DMS114 treated with DMSO at 0.1 percent for 48 hours (cell line): ENCODE measurements at regions not wholly inside any gene's neighbourhood (a gene's known extent, or its start where the extent isn't known, plus 50 kb on each side); places are given as distances from the start of the nearest gene placed in this dataset.

ENCODE experiments used
- DNase-seq: peaks from one replicate; lab custom pipeline; 2025; ENCODE audit not compliant: unreplicated experiment; lab: John Stamatoyannopoulos, UW

- no peak for DNase-seq
Measured at GRCh38 chr16:9546438-9546786, 455.0 kb downstream of the HAPSTR1 start.

- DNase-seq: no peak
Measured at GRCh38 chr16:9549487-9549886, 458.0 kb downstream of the HAPSTR1 start.

GRCh38 chr16:9555051-9555450 is 463.6 kb downstream of the HAPSTR1 start:
- DNase-seq: no peak

DNA sequence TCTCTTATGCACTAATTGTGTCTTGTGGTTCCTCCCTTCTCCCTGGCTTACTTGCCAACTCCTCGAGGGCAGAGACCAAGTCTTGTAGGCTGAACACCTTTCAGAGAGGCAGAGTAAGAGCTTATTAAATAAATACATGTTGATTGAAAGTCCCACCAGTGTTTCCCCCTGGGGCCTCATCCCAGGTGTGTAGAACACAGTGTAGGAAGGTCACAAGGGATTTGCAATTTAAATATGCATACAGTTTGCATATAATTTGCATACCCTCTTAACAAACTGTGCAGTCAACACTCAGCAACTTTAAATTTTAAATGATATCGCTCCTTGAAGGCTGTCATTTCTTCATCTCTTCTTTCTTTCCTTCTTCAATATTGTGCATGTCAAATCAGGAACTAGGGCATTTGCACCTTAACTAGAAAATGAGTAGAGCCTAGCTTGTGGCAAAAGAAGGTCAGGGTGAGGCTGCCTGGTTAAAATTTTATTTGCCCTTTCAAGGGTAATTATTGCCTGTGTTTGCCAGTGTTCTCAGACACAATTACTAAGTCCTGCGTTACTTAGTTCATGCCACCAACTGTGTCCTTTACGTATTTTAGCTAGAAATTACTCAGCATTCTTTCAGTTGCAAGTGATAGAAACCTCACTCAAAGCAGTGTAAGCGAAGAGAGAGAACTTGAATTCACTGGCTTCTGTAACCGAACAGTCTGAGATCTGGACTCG is 465.7 kb downstream of the HAPSTR1 start:
- no peak for DNase-seq

DNA sequence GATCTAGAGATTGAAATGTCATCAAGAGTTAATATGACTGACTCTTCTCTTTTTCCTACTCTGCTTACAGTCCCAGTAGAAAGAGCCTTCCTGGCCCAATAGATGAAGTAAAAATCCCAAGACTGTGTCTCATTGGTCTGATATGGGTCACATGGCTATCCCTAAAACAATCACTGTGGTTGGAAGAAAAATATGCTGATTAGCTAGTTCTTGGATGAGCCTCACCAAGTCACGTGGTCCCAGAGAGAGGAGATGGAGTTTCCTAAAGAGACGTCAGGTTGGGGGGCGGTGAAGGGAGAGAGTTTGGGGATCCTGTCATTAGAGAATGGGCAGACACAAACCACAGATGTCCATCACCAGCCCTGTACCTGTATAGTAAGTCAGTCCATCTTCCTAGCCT is 466.3 kb downstream of the HAPSTR1 start:
- DNase-seq: no peak

DNA sequence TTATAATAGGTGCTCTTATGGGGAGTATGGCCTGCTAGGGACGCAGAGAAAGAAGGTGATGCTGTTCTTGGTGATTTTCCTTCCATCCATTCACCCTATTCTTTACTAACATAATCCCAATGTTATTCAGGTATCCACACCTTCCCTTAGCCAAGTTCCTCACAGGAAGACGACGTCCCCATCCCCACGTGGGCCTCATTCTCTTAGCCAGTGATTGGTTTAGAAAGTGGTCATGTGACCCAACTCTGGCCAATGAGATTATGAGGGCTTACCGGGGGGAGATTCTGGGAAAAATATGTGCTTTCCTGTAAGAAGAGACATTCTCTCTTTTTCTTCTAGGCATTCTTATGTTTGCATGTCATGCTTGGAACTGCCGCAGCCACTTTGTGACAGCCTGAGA is 474.7 kb downstream of the HAPSTR1 start:
- DNase-seq: no peak

- no peak for DNase-seq
Measured at GRCh38 chr16:9567666-9568065, 476.2 kb downstream of the HAPSTR1 start.

- no peak for DNase-seq
Measured at GRCh38 chr16:9568261-9568660, 476.8 kb downstream of the HAPSTR1 start.

- DNase-seq: no peak
Measured at GRCh38 chr16:9570521-9570920, 479.1 kb downstream of the HAPSTR1 start.

DNA sequence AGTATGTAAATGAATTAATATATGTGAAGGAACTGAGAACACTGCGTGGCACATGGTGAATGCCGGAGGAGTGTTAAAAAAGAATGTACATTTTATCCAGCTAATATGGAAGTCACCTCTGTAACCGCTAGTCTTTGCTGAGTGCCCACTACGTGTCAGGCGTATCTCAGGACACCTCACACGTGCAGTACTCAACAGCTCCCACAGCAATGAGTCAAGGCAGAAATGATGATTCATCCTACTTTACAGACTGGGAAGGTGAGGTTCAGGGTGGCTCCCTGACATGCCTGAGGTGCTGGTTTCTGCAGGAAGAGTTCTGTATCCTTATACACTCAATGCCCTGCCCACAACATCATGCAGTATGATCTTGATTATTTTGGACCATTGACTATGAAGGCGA is 487.0 kb downstream of the HAPSTR1 start:
- DNase-seq: no peak

DNA sequence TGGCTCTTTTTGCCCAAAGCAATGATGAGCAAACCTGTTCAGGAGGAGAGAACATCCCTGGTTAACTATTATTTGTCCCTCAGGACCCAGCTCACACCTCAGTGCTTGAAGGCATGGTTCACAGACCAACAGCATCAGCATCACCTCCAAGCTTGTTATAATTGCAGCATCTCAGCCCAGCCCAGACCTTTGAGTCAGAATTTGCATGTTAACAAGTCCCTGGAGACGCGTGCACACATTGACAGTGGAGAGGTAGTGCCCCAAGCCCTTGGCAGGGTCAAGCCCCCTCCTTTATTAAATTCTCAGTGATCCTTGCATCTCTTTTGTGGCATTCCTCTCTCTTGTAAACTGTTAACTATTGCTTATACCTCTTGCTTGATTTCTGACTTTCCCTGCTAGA is 488.6 kb downstream of the HAPSTR1 start:
- no peak for DNase-seq

DNA sequence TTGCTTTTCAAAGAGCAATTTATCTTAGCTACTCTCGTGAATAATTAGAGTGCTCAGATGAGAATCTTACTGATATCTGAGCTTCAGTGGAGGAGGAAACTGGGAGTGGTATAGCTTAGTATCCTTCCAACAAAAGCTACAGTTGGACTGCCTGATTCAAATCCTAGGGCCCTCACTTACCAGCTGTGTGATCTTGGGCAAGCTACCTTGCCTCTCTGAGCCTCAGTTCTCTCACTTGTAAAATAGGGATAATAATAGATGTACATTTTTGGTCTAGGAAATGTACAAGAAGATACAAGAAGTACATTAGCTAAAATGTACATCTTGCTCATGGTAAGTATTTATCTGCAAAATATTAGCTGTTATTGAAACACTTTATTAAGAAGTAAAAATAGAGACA is 502.0 kb downstream of the HAPSTR1 start:
- no peak for DNase-seq

DNA sequence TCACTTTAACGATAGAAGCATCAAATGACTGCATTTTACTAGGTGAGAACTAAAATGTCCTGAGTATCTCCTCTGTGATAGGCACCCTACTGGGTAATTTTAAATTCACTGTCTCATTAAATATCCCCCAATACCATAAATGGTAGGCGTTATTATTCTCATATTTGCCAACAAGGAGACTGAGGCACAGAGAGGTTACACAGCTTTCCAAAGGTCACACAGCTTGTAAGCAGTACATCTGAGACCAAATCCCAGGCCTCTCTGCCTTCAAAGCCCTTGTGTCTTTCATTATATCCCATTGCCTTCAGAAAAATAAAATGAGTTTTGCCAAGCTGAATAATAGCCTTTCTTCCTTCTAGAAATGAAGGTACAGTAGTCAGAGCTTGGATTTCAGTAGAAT is 502.6 kb downstream of the HAPSTR1 start:
- DNase-seq: no peak

DNA sequence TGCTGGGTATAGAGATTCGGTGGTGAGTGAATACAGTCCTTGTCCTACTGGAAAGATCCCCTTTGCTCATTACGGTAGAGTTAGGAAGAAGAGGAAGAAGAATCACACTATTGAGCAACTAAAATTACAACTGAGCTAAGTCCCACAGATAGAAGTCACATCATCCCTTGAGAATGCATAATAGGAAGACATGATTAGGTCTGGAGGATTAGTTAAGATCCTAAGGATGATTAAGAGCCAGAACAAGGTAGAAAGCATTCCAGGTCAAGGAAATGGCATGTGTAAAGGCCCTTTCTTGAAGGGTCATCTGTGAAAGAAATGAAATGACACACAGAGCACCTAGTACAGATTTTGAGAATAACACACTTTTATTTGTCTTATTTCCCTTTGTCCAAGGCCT is 503.5 kb downstream of the HAPSTR1 start:
- DNase-seq: no peak

- no peak for DNase-seq
Measured at GRCh38 chr16:9595393-9595792, 503.9 kb downstream of the HAPSTR1 start.

DNA sequence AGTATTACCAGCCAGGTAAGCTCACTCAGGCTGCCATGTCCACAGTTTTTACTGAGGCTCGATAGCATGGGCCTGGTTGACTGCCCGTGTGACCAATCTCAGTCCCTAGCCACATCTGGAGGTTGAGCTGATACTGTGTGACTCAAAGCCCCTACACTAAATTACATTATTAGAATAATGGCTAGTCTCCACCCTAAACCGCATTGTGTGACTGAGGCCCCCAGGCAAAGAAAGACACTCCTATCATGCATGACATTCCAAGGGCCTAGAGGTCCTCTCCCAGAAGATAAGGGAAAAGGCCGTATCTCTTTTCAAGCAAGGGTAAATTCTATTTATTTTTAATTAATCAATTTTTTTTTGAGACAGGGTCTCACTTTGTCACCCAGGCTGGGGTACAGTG is 505.3 kb downstream of the HAPSTR1 start:
- DNase-seq: no peak

DNA sequence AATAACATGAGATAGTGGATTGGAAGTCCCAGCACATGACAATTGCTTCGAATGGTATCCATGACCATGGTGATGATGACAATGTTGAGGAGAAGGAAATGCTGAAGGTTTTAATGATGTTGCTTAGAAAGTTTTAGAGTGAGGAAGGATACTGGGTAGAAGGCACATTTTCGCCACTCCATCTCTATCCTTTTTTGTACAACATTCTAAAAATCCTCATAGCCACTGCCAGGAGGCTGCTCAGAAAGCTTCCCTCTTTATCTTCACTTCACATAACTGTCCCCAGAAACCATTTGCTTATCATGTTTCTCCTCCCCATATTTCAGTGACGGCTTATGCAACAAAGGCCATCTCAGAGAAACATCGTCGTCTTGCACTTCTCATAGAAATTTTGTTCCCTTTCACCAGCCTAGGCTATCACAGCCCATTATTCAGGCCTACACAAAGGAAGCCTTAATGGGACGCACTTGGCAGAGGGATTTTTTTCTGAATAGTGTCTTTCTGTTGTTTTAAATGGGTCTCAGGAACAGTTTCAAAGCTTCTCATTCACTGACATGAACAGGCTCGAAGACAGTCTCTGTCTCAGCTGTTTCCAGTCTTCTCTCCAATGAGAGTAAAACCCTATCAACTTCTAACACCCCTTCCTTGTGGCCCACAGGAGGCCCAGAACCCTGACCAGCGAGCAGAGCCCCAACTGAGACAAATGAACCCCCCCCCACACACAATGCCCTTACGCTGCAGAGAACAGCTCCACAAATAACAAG is 506.7 kb downstream of the HAPSTR1 start:
- no peak for DNase-seq

- no peak for DNase-seq
Measured at GRCh38 chr16:9598731-9599083, 507.3 kb downstream of the HAPSTR1 start.

- DNase-seq: no peak
Measured at GRCh38 chr16:9599415-9600120, 508.1 kb downstream of the HAPSTR1 start.

GRCh38 chr16:9602189-9602588 is 510.7 kb downstream of the HAPSTR1 start:
- DNase-seq: no peak

DNA sequence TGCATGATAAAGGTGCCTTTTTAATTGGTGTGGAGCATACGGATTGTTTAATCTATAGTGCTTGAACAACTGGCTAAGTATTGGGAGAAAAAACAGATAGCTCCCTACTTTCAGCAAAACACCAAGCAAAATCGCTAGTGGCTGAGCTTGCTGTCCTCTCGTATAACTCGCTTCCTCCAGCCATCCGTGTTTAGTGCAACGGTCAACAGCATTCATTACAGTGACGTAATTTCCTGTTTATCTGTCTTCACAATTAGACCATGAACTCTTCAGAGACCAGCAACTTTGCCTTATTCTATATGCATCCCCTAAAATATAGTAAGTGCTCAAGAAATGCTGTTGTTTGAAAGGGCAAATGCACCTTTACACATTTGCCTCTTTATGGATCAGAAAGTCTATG is 511.9 kb downstream of the HAPSTR1 start:
- DNase-seq: no peak

GRCh38 chr16:9607515-9608230 is 516.2 kb downstream of the HAPSTR1 start:
- no peak for DNase-seq
